B cell (primary cell): ENCODE measurements at regions not wholly inside any gene's neighbourhood (a gene's known extent, or its start where the extent isn't known, plus 50 kb on each side); places are given as distances from the start of the nearest gene placed in this dataset.

Experiments used
- ATAC-seq: fragments of 200-7000 bp; cut with Tn5 transposase; one replicate; pipeline ENCODE4 v1.10.0; 2021; ENCODE audit warnings: low read depth, mild to moderate bottlenecking, moderate number of reproducible peaks, moderate library complexity
- CTCF ChIA-PET: fragments of 350-600 bp; sonication (Branson Sonifier 250); formaldehyde crosslinking; loops from one replicate; lab custom pipeline; 2021; ENCODE audit warnings: antibody characterized with exemption, inconsistent platforms; lab: Charles Lee
- POLR2A ChIA-PET: fragments of 350-600 bp; sonication (Branson Sonifier 250); formaldehyde crosslinking; loops from one replicate; lab custom pipeline; 2021; ENCODE audit warnings: antibody characterized with exemption; lab: Charles Lee
- DNase-seq: peaks from one replicate; pipeline ENCODE4 v3.0.0; 2013
- H2AFZ ChIP-seq: 2 replicates; pipeline ENCODE4 v1.6.1; 2012; ENCODE audit warnings: mild to moderate bottlenecking, low read depth, low read length; ENCODE audit not compliant: insufficient read depth, poor library complexity, severe bottlenecking
- H3K27ac ChIP-seq, 2 donors: 1 replicate in 1 of 2; 2 replicates in 1 of 2; pipeline ENCODE4 v1.5.1; 2012 to 2013; ENCODE audit warnings: low read length in 2 of 2, mild to moderate bottlenecking in 2 of 2, moderate library complexity in 1 of 2
- H3K27me3 ChIP-seq, 4 experiments: fragments of 200-600 bp in 1 of 4; sonication (generic) in 1 of 4; replicated peaks in 1 of 4; 1 replicate in 2 of 4; 2 replicates in 2 of 4; pipeline versions ENCODE4 v1.6.1 to v1.7.0; 2013 to 2016; ENCODE audit warnings: low read length in 3 of 4, mild to moderate bottlenecking in 2 of 4, mixed read lengths in 1 of 4, moderate library complexity in 1 of 4; ENCODE audit not compliant: insufficient read depth in 4 of 4, control insufficient read depth in 3 of 4; ENCODE audit errors: control extremely low read depth in 1 of 4
- H3K36me3 ChIP-seq, 2 experiments: replicated peaks in 1 of 2; 1 replicate in 1 of 2; 2 replicates in 1 of 2; pipeline versions ENCODE4 v1.6.1 to v1.7.1; 2013; ENCODE audit warnings: low read length in 1 of 2; ENCODE audit not compliant: insufficient read depth in 2 of 2, control insufficient read depth in 1 of 2; ENCODE audit errors: control extremely low read depth in 1 of 2, extremely low read depth in 1 of 2
- H3K4me1 ChIP-seq, 2 donors: fragments of 200-600 bp in 1 of 2; sonication (generic) in 1 of 2; 1 replicate in 1 of 2; 2 replicates in 1 of 2; pipeline versions ENCODE4 v1.5.1 to v1.6.1; 2013 to 2017; ENCODE audit warnings: low read length in 2 of 2; ENCODE audit not compliant: control insufficient read depth in 2 of 2, insufficient read depth in 2 of 2
- H3K4me2 ChIP-seq: replicated peaks from 2 replicates; pipeline ENCODE3; 2012; ENCODE audit warnings: mild to moderate bottlenecking, low read depth, low read length; ENCODE audit not compliant: poor library complexity, severe bottlenecking
- H3K4me3 ChIP-seq, 5 experiments: fragments of 200-600 bp in 1 of 5; sonication (generic) in 1 of 5; 1 replicate in 3 of 5; 2 replicates in 2 of 5; pipeline versions ENCODE4 v1.5.1 to v1.7.0; 2011 to 2016; ENCODE audit warnings: low read length in 4 of 5, mild to moderate bottlenecking in 4 of 5, low read depth in 2 of 5, control low read depth in 1 of 5, moderate library complexity in 1 of 5; ENCODE audit not compliant: insufficient read depth in 1 of 5; ENCODE audit errors: control extremely low read depth in 1 of 5, extremely low read depth in 1 of 5
- H3K79me2 ChIP-seq: fragments of 200-600 bp; sonication (generic); one replicate; pipeline ENCODE4 v1.6.0; 2016; ENCODE audit warnings: low read length; ENCODE audit not compliant: control insufficient read depth, insufficient read depth
- H3K9ac ChIP-seq: fragments of 200-600 bp; sonication (generic); 2 replicates; pipeline ENCODE4 v1.6.1; 2017; ENCODE audit warnings: mild to moderate bottlenecking, low read length, moderate library complexity
- H3K9me3 ChIP-seq, 3 donors: one replicate each; pipeline versions ENCODE4 v1.6.1 to v1.7.1; 2013; ENCODE audit warnings: low read length in 2 of 3; ENCODE audit not compliant: control insufficient read depth in 2 of 3, insufficient read depth in 1 of 3; ENCODE audit errors: control extremely low read depth in 1 of 3
- H4K20me1 ChIP-seq: 2 replicates; pipeline ENCODE4 v1.6.0; 2012; ENCODE audit warnings: mild to moderate bottlenecking, low read length; ENCODE audit not compliant: insufficient read depth, control insufficient read depth, poor library complexity, severe bottlenecking
- H3K27ac Mint-ChIP-seq: one replicate; pipeline ENCODE4 v1.8.0; 2021; ENCODE audit warnings: mixed read lengths
- H3K27me3 Mint-ChIP-seq: one replicate; pipeline ENCODE4 v1.8.0; 2021; ENCODE audit warnings: mixed read lengths
- H3K4me1 Mint-ChIP-seq: one replicate; pipeline ENCODE4 v1.8.0; 2021; ENCODE audit warnings: mixed read lengths
- H3K4me3 Mint-ChIP-seq: one replicate; pipeline ENCODE4 v1.8.0; 2021; ENCODE audit warnings: mixed read lengths
- H3K9me3 Mint-ChIP-seq: one replicate; pipeline ENCODE4 v1.8.0; 2022; ENCODE audit warnings: mixed read lengths; ENCODE audit not compliant: insufficient read depth
- EZH2 ChIP-seq: IDR thresholded peaks from 2 replicates; pipeline ENCODE4 v1.6.1; 2012; ENCODE audit warnings: borderline replicate concordance, low read depth, mild to moderate bottlenecking, moderate library complexity, low read length; ENCODE audit not compliant: insufficient read depth, poor library complexity, severe bottlenecking
- WGBS: methylation state at CpG from one replicate; pipeline ENCODE4 v1.1.5; 2013; ENCODE audit warnings: missing lambda C conversion rate; ENCODE audit not compliant: insufficient coverage; 5-methylcytosine and 5-hydroxymethylcytosine counted together
- intact Hi-C: fragments of 100-400 bp; cut with micrococcal nuclease; formaldehyde crosslinking; loops from one replicate; pipeline ENCODE4 v1.10.0; 2022
- TF ChIP-seq, protein P1 (sequence below): fragments of 200-600 bp; IDR thresholded peaks from one replicate; pipeline ENCODE4 v1.8.0; 2022; ENCODE audit warnings: antibody characterized with exemption, mild to moderate bottlenecking

DNA sequence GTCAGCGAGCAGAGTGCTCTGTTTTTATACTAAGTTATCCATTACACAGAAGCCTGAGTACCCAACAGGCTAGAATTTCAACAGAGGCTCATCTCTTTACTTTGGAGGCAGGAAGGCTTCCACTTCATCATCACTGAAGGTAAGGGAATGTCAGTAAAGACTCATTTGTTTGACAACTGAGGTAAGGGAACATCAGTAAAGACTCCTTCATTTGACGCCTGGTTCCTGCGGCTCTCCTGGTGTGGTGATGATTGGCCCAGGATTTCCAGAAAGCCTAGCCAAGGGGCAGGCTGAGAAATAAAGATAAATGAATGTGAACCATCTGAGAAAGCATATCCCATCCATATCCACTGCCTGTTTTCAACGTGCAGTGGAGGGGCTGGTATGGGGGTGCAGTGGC lies 244.6 kb upstream of the ECI2 start:
- no peaks in the 10 kb centered on the region for H3K36me3 ChIP-seq
- ATAC-seq (no peak), DNase-seq (no peak)
- H3K4me1 Mint-ChIP-seq = no peaks in the 10 kb centered on the region
- no peaks in the 10 kb centered on the region for H4K20me1 ChIP-seq
- H3K27ac ChIP-seq = no peak overlapping the region
- no peak overlapping the region for H3K9ac ChIP-seq
- H2AFZ ChIP-seq = no peak overlapping the region
- CTCF ChIA-PET = no interaction called here
- H3K4me3 Mint-ChIP-seq = no peak overlapping the region
- POLR2A ChIA-PET = no interaction called here
- peaks cover 0 to 2% (median 0%) of the 10 kb centered on the region in 4 experiments for H3K27me3 ChIP-seq
- no peak overlapping the region for H3K4me3 ChIP-seq
- no peak overlapping the region for H3K4me2 ChIP-seq
- WGBS = no CpG with 5 or more reads among the region's 4 CpGs
- no peak overlapping the region for H3K27ac Mint-ChIP-seq
- H3K79me2 ChIP-seq = no peaks in the 10 kb centered on the region
- no peak for TF ChIP-seq EZH2
- TF ChIP-seq, protein P1, sequence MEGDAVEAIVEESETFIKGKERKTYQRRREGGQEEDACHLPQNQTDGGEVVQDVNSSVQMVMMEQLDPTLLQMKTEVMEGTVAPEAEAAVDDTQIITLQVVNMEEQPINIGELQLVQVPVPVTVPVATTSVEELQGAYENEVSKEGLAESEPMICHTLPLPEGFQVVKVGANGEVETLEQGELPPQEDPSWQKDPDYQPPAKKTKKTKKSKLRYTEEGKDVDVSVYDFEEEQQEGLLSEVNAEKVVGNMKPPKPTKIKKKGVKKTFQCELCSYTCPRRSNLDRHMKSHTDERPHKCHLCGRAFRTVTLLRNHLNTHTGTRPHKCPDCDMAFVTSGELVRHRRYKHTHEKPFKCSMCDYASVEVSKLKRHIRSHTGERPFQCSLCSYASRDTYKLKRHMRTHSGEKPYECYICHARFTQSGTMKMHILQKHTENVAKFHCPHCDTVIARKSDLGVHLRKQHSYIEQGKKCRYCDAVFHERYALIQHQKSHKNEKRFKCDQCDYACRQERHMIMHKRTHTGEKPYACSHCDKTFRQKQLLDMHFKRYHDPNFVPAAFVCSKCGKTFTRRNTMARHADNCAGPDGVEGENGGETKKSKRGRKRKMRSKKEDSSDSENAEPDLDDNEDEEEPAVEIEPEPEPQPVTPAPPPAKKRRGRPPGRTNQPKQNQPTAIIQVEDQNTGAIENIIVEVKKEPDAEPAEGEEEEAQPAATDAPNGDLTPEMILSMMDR = no peak
- peaks cover 1 to 26% (median 19%) of the 10 kb centered on the region in 3 donors for H3K9me3 ChIP-seq
- no peaks in the 10 kb centered on the region for H3K4me1 ChIP-seq
- H3K9me3 Mint-ChIP-seq = peaks cover 4% of the 10 kb centered on the region
- peaks cover 30% of the 10 kb centered on the region for H3K27me3 Mint-ChIP-seq
- intact Hi-C loops = no loop called here

DNA sequence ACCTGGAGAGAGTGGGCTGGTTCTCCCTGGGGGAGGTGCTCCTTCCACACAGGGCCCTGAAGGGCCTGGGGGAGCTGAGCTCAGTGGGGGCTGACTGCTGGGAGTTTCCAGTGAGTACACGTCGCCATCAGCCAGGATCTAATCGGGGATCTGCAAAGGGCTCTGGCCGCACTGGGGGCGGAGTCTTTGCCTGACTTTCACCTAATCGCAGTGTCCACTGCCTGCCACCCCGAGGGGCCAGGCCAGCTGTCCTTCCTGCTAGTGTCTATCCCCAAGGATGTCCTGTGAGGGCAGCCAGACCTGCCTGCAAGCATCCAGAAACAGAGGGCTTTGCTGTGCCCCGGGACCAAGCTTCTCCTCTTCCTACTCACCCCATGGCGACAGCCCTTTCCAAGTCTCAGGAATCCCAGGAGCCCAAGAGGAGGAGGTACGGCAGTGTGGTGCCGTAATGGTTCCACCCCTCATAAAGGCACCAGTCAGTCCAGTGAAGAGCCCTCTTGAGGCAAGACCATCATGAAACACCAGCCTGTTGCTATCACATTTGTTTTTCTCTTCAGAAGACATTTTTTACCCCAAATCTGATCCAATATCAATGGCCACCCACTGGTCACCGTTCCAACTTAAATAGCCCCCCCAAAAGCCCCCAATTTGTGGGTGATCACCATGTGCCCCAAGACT lies 243.1 kb upstream of the ECI2 start:
- Mint-ChIP-seq H3K9me3 (peaks cover 4% of the 10 kb centered on the region), H3K27ac (no peak overlapping the region), H3K4me1 (no peaks in the 10 kb centered on the region), H3K4me3 (no peak overlapping the region), H3K27me3 (peaks cover 33% of the 10 kb centered on the region)
- Histone ChIP-seq H3K27me3 (peaks cover 0 to 2% (median 0%) of the 10 kb centered on the region in 4 experiments), H3K9me3 (peaks cover 0 to 15% (median 4%) of the 10 kb centered on the region in 3 donors), H2AFZ (no peak overlapping the region), H3K4me2 (no peak overlapping the region), H3K4me3 (no peak overlapping the region), H3K9ac (no peak overlapping the region), H4K20me1 (no peaks in the 10 kb centered on the region), H3K79me2 (no peaks in the 10 kb centered on the region), H3K36me3 (no peaks in the 10 kb centered on the region), H3K4me1 (no peaks in the 10 kb centered on the region), H3K27ac (no peak overlapping the region)
- ChIA-PET CTCF (no interaction called here), POLR2A (no interaction called here)
- no peak for ATAC-seq
- DNase-seq = no peak
- WGBS = 84% methylated on average over 10 of the region's 12 CpGs
- TF ChIP-seq, protein P1 = no peak
- TF ChIP-seq EZH2 = no peak
- intact Hi-C loops = no loop called here
